Left lung (tissue), 4 donors: ENCODE measurements at regions not wholly inside any gene's neighbourhood (a gene's known extent, or its start where the extent isn't known, plus 50 kb on each side); places are given as distances from the start of the nearest gene placed in this dataset.

Experiments
- ATAC-seq: fragments of 200-7000 bp; cut with Tn5 transposase; one replicate; pipeline ENCODE4 v1.9.1; 2020; ENCODE audit warnings: moderate library complexity
- DNase-seq, 4 donors: peaks; one replicate each; pipeline ENCODE4 v3.0.0-alpha.2; 2013 to 2020
- H3K27ac ChIP-seq, 2 donors: fragments of 200-600 bp; sonication (generic) in 1 of 2; one replicate each; pipeline versions ENCODE4 v1.5.0 to v1.8.0; 2020 to 2021
- H3K27me3 ChIP-seq, 2 donors: fragments of 200-600 bp; sonication (generic) in 1 of 2; one replicate each; pipeline versions ENCODE4 v1.5.0 to v1.8.0; 2020 to 2021
- H3K36me3 ChIP-seq, 2 donors: fragments of 200-600 bp; sonication (generic) in 1 of 2; one replicate each; pipeline versions ENCODE4 v1.5.0 to v1.8.0; 2020 to 2021
- H3K4me1 ChIP-seq, 2 donors: fragments of 200-600 bp; one replicate each; pipeline ENCODE4 v1.8.0; 2021
- H3K4me3 ChIP-seq, 2 donors: fragments of 200-600 bp; sonication (generic) in 1 of 2; one replicate each; pipeline versions ENCODE4 v1.5.0 to v1.8.0; 2020 to 2021; ENCODE audit warnings: mild to moderate bottlenecking in 1 of 2
- H3K9me3 ChIP-seq, 2 donors: fragments of 200-600 bp; sonication (generic) in 1 of 2; one replicate each; pipeline versions ENCODE4 v1.5.0 to v1.8.0; 2020 to 2021
- intact Hi-C, 2 donors: fragments of 100-400 bp; cut with DNase I; formaldehyde crosslinking; loops; one replicate each; pipeline versions ENCODE4 v1.11.2 to v1.14.2; 2022
- TF ChIP-seq, protein P1 (sequence below), 2 donors: fragments of 200-600 bp; sonication (generic) in 1 of 2; IDR thresholded peaks; one replicate each; pipeline versions ENCODE4 v1.5.0 to v1.8.0; 2021; ENCODE audit warnings: antibody characterized with exemption in 2 of 2
- donor health status: DM: no; HTN: yes; CAD: no.
- donor health status: DM: no; HTN: no; CAD: no.

DNA sequence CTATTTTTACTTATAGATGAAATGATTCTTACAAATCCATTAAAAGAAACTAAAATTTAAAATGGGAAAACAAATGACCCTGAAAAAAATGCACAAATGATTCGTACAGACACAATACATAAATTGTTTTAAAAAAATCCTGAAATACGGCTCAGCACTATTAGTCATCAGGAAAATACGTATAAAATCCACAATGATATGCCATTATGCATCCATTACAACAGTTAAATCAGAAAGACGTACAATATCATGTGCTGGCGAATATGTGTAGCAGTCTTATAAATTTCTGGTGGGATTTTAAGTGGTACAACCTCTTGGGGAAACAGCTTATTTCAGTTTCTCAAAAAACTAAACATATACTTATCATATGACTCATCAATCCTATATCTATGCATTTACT is 600.1 kb upstream of the STEAP1 start:
- no peak for DNase-seq
- no peak overlapping the region for H3K27ac ChIP-seq
- no peaks in the 10 kb centered on the region for H3K27me3 ChIP-seq
- no peaks in the 10 kb centered on the region for H3K4me1 ChIP-seq
- H3K9me3 ChIP-seq, result no peaks in the 10 kb centered on the region
- no peak for ATAC-seq
- H3K36me3 ChIP-seq, result no peaks in the 10 kb centered on the region
- intact Hi-C loops, result no loop called here
- no peak overlapping the region for H3K4me3 ChIP-seq
- TF ChIP-seq, protein P1, sequence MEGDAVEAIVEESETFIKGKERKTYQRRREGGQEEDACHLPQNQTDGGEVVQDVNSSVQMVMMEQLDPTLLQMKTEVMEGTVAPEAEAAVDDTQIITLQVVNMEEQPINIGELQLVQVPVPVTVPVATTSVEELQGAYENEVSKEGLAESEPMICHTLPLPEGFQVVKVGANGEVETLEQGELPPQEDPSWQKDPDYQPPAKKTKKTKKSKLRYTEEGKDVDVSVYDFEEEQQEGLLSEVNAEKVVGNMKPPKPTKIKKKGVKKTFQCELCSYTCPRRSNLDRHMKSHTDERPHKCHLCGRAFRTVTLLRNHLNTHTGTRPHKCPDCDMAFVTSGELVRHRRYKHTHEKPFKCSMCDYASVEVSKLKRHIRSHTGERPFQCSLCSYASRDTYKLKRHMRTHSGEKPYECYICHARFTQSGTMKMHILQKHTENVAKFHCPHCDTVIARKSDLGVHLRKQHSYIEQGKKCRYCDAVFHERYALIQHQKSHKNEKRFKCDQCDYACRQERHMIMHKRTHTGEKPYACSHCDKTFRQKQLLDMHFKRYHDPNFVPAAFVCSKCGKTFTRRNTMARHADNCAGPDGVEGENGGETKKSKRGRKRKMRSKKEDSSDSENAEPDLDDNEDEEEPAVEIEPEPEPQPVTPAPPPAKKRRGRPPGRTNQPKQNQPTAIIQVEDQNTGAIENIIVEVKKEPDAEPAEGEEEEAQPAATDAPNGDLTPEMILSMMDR (IDR thresholded peaks at IDR 0.05), result no peak

DNA sequence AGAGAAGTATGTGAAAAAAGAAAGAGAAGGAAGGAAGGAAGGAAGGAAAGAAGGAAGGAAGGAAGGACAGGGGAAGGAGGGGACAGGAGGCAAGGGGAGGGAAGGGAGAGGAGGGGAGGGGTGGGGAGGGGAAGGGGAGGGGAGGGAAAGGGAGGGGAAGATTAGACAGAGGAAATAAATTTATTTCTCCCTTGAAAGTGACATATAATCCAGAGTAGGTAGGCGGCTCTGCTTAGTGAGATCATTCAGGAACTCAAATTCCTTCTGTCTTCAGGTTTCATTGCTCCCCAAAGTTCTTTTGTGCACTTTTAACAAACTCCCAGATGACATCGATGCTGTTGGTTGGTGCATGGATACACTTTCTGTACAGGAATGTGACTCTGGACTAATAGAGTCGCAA is 594.7 kb upstream of the STEAP1 start:
- Histone ChIP-seq H3K4me1 (no peaks in the 10 kb centered on the region), H3K36me3 (no peaks in the 10 kb centered on the region), H3K4me3 (no peak overlapping the region), H3K27ac (no peak overlapping the region), H3K27me3 (no peaks in the 10 kb centered on the region), H3K9me3 (no peaks in the 10 kb centered on the region)
- intact Hi-C loops, result no loop called here
- ATAC-seq (no peak), DNase-seq (no peak)
- TF ChIP-seq, protein P1 (IDR thresholded peaks at IDR 0.05), result no peak

DNA sequence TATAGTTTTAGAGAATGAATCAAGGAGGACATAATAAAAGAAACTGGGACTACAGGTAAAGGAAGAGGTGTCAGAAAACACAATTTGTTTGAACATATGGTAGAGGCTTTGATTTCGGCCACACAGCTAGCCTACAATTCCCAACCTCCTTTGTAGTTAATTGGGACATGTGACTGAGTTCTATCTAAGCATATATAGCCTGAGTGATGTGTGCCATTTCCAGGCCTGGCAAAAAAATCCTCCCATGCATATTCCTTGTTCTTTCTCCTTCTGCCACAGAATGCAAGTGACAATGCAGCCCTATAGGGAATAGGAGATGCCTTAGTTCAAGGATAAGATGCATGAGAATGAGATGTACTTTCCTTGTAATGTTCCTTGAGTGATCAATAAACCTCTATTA is 590.7 kb upstream of the STEAP1 start:
- no peaks in the 10 kb centered on the region for H3K4me1 ChIP-seq
- no peak overlapping the region for H3K4me3 ChIP-seq
- intact Hi-C loops, result no loop called here
- ATAC-seq (no peak), DNase-seq (no peak)
- H3K9me3 ChIP-seq, result peaks cover 0 to 11% of the 10 kb centered on the region in 2 donors
- H3K36me3 ChIP-seq, result no peaks in the 10 kb centered on the region
- TF ChIP-seq, protein P1 (IDR thresholded peaks at IDR 0.05), result no peak
- H3K27me3 ChIP-seq, result no peaks in the 10 kb centered on the region
- H3K27ac ChIP-seq, result no peak overlapping the region

DNA sequence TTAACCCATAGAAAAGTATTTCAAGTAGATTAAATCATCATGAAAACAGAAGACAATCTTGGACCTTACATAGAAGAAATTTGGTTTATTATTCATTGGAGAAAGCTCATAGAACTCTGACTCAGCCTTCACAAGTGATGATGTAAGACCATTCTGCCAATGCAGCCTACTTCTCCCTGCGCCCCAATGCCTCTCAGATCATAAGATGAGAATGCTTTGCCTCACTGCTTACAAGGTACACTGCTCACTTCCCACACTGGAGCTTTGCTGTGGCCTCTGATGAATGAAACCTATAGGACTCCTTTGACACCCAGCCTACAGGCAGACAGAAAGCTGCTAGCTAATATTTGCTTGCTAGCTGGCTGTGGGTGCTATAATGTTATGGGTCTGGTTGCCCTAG is 569.4 kb upstream of the STEAP1 start:
- no peak for DNase-seq
- Histone ChIP-seq H3K4me3 (no peak overlapping the region), H3K4me1 (no peaks in the 10 kb centered on the region), H3K27ac (no peak overlapping the region), H3K36me3 (no peaks in the 10 kb centered on the region), H3K9me3 (peaks cover 0 to 19% of the 10 kb centered on the region in 2 donors), H3K27me3 (no peaks in the 10 kb centered on the region)
- intact Hi-C loops, result no loop called here
- no peak for ATAC-seq
- TF ChIP-seq, protein P1 (IDR thresholded peaks at IDR 0.05), result no peak

DNA sequence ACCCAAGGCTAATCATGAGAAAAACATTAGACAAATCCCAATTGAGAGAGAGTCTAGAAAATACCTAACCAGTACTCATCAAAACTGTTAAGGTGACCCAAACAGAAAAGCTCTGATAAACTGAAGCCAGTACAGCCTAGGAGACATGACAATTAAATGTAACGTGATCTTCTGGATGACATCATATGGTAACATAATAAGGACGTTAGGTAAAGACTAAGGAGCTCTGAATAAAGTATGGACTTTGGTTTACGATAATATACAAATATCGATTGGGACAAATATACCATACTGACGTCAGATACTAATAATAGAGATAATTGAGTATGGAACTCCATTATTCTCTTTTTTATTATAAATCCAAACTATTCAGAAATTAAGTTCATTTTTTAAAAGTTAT is 561.1 kb upstream of the STEAP1 start:
- DNase-seq (no peak), ATAC-seq (no peak)
- TF ChIP-seq, protein P1 (IDR thresholded peaks at IDR 0.05), result no peak
- intact Hi-C loops, result no loop called here
- H3K27me3 ChIP-seq, result no peaks in the 10 kb centered on the region
- no peak overlapping the region for H3K4me3 ChIP-seq
- no peaks in the 10 kb centered on the region for H3K36me3 ChIP-seq
- no peaks in the 10 kb centered on the region for H3K4me1 ChIP-seq
- peaks cover 0 to 7% of the 10 kb centered on the region in 2 donors for H3K9me3 ChIP-seq
- H3K27ac ChIP-seq, result no peak overlapping the region
